Thoracic aorta (tissue), 2 donors: ENCODE measurements at regions not wholly inside any gene's neighbourhood (a gene's known extent, or its start where the extent isn't known, plus 50 kb on each side); places are given as distances from the start of the nearest gene placed in this dataset.

Experiments
- ATAC-seq: fragments of 150-250 bp; one replicate; pipeline ENCODE4 v1.8.0; 2017; ENCODE audit warnings: low read depth; ENCODE audit not compliant: insufficient number of reproducible peaks, low FRiP score
- DNase-seq: peaks from one replicate; pipeline ENCODE4 v3.0.0-alpha.2; 2020; ENCODE audit warnings: low spot score
- H3K27ac ChIP-seq, 2 donors: fragments of 200-600 bp; sonication (generic); 1 replicate in 1 of 2; 2 replicates in 1 of 2; pipeline ENCODE4 v1.5.1; 2016; ENCODE audit warnings: mild to moderate bottlenecking in 2 of 2, moderate library complexity in 2 of 2
- H3K27me3 ChIP-seq: fragments of 200-600 bp; sonication (generic); replicated peaks from 2 replicates; pipeline ENCODE4 v1.6.0; 2016; ENCODE audit warnings: mild to moderate bottlenecking; ENCODE audit not compliant: insufficient read depth
- H3K36me3 ChIP-seq: fragments of 200-600 bp; sonication (generic); one replicate; pipeline ENCODE4 v1.5.1; 2016
- H3K4me1 ChIP-seq, 2 donors: fragments of 200-600 bp; sonication (generic); 1 replicate in 1 of 2; 2 replicates in 1 of 2; pipeline versions ENCODE4 v1.5.1 to v1.6.0; 2016; ENCODE audit warnings: low read depth in 2 of 2, mild to moderate bottlenecking in 1 of 2; ENCODE audit not compliant: control insufficient read depth in 1 of 2
- H3K4me3 ChIP-seq: fragments of 200-600 bp; sonication (generic); 2 replicates; pipeline ENCODE4 v1.5.1; 2016; ENCODE audit warnings: mild to moderate bottlenecking
- H3K9me3 ChIP-seq: fragments of 200-600 bp; sonication (generic); 2 replicates; pipeline ENCODE4 v1.5.1; 2016
- TF ChIP-seq, protein P1 (sequence below): fragments of 200-600 bp; sonication (generic); IDR thresholded peaks from one replicate; pipeline ENCODE4 v1.5.1; 2019; ENCODE audit warnings: antibody characterized with exemption

DNA sequence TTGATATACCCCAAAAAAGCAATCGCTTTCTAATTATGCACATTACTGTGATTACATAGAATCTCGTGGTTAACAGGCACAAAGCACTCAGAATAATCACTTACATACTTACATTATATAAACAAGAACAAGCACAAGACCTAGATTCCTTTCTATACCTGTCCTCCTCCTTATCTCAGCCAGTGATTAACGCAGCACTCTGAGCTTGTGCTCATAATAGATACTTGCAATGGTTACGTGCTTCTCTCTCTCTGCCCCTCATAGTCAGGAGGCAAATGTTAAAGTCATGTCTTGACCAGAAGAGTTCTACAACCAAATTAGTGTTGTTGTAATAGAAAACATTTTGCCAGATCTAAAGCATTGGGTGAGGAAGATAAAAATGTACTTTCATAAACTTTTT is 342.2 kb upstream of the PKDCC start:
- Histone ChIP-seq H3K27ac (no peak overlapping the region), H3K36me3 (no peaks in the 10 kb centered on the region), H3K4me1 (no peaks in the 10 kb centered on the region), H3K9me3 (no peaks in the 10 kb centered on the region), H3K27me3 (no peaks in the 10 kb centered on the region), H3K4me3 (no peak overlapping the region)
- ATAC-seq (no peak), DNase-seq (no peak)
- TF ChIP-seq, protein P1, sequence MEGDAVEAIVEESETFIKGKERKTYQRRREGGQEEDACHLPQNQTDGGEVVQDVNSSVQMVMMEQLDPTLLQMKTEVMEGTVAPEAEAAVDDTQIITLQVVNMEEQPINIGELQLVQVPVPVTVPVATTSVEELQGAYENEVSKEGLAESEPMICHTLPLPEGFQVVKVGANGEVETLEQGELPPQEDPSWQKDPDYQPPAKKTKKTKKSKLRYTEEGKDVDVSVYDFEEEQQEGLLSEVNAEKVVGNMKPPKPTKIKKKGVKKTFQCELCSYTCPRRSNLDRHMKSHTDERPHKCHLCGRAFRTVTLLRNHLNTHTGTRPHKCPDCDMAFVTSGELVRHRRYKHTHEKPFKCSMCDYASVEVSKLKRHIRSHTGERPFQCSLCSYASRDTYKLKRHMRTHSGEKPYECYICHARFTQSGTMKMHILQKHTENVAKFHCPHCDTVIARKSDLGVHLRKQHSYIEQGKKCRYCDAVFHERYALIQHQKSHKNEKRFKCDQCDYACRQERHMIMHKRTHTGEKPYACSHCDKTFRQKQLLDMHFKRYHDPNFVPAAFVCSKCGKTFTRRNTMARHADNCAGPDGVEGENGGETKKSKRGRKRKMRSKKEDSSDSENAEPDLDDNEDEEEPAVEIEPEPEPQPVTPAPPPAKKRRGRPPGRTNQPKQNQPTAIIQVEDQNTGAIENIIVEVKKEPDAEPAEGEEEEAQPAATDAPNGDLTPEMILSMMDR = no peak

DNA sequence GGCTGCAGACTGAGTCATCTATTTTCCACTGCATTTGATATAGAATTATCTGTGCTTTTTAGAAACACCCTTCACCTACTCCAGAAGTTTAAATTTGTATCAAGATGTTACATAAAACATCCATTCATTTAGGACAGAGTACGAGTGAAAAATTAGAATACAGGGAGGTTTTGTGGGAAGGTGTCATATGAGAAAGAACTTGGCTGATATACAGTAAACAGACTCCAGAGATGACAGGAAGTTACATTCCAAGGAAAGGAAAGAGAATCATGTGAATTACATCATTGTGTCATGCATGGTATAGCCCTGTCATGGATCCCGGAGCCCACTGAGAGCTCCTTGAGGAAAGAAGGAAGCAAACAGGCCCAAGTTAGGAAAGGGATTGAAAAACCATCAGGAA is 341.5 kb upstream of the PKDCC start:
- H3K27me3 ChIP-seq = no peaks in the 10 kb centered on the region
- H3K4me3 ChIP-seq = no peak overlapping the region
- DNase-seq = no peak
- no peaks in the 10 kb centered on the region for H3K9me3 ChIP-seq
- H3K4me1 ChIP-seq = no peaks in the 10 kb centered on the region
- no peaks in the 10 kb centered on the region for H3K36me3 ChIP-seq
- no peak for ATAC-seq
- TF ChIP-seq, protein P1 = no peak
- H3K27ac ChIP-seq = no peak overlapping the region

DNA sequence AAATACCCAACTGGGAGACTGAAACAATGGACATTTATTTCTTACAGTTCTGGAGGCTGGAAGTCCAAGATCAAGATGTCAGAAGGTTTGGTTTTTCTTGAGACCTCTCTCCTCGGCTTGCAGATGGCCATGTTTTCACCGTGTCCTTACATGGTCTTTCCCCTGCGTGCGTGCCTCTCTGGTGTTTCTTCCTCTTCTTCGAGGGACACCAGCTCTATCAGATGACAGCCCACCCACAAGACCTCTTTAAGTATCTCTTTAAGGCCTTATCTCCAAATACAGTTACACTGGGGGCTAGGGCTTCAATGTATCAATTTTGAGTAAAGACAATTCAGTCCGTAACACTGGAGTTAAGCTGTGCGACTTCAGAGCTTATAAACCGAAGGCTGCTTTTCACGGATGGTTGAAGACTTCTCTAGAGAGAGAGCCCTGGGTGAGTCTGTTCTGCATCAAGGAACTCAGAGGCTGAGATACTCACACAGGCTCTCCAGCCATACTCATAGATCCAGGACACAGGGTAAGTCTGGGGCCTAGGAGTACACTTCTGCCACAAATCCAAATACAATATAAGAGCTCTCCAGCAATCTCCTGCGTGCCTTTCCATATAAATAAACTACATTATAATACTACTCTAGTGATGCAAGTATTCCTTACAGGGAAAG is 339.9 kb upstream of the PKDCC start:
- no peak for ATAC-seq
- no peaks in the 10 kb centered on the region for H3K4me1 ChIP-seq
- H3K4me3 ChIP-seq = no peak overlapping the region
- TF ChIP-seq, protein P1 = no peak
- no peak overlapping the region for H3K27ac ChIP-seq
- no peaks in the 10 kb centered on the region for H3K27me3 ChIP-seq
- DNase-seq = no peak
- H3K9me3 ChIP-seq = no peaks in the 10 kb centered on the region
- no peaks in the 10 kb centered on the region for H3K36me3 ChIP-seq

DNA sequence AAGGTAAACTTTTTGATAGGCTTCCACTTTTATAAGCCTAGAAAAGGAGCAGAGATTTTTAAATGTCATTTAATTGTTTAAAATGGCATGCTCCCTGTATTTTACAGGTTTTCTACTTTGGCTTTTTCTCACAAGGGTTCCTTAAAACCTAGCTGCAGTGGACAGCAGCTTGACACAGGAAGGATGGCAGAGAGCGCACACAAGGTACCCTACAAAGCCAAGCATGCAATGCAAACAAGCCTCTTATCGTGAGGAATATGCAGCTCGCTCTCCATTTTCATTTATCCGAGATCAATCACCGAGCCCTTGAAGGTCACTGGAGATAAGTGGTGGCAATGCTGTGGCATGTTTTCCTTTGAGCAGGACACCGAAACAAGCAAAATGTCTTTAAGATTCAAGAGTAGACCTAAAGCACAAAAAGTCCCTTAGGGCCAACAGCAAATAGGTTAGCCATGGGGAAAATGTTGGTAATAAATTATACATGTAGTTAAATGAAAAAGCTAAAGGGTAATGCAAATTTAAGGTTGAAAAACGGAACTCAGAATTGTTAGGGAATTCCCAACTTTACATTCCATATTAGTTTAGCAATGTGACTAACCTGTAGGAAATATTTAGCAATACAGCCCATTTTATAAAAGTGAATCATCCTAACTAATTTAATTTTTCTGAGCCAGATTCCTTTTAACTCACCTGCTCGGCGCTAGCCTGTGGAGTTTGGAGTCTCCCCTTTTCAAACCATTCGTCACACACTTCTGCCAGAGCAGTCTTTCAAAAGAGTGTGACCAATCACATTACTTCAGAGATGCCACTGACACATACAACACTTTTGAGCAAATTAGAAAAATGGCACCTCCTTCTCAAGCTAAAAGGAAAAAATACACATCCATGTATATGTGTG is 337.9 kb upstream of the PKDCC start:
- H3K27me3 ChIP-seq = no peaks in the 10 kb centered on the region
- no peaks in the 10 kb centered on the region for H3K9me3 ChIP-seq
- DNase-seq (no peak), ATAC-seq (no peak)
- TF ChIP-seq, protein P1 = no peak
- no peaks in the 10 kb centered on the region for H3K36me3 ChIP-seq
- H3K27ac ChIP-seq = no peak overlapping the region
- no peak overlapping the region for H3K4me3 ChIP-seq
- no peaks in the 10 kb centered on the region for H3K4me1 ChIP-seq

DNA sequence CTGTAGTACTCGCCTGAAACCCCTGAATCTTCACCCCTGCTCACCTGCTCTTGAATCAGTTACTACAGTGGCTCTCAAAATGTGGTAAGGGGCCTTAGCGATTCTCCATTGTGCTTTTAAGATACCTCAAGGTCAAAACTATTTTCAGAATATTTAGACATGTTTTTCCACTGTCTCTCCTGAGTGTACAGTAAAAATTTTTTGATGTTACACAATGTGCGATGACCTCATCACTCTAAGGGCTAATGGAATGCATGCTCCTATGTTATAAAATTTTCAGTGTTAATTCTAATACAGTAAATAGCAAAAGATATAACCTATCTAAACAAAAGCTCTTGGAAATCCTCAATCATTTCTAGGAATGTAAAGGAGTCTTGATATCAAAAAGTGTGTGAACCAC is 336.9 kb upstream of the PKDCC start:
- ATAC-seq = no peak
- TF ChIP-seq, protein P1 = no peak

More for the DNA sequence above, 336.9 kb upstream of the PKDCC start:
- Histone ChIP-seq H3K9me3 (no peaks in the 10 kb centered on the region), H3K4me1 (peaks cover 0 to 2% of the 10 kb centered on the region in 2 donors), H3K27ac (no peak overlapping the region), H3K4me3 (no peak overlapping the region), H3K27me3 (no peaks in the 10 kb centered on the region), H3K36me3 (no peaks in the 10 kb centered on the region)
- DNase-seq = no peak
